H1 (cell line): ENCODE measurements at regions not wholly inside any gene's neighbourhood (a gene's known extent, or its start where the extent isn't known, plus 50 kb on each side); places are given as distances from the start of the nearest gene placed in this dataset.

Experiments used
- CTCF ChIA-PET: fragments of 300-600 bp; sonication (Branson Sonifier 250); formaldehyde crosslinking; loops from one replicate; lab custom pipeline; 2021; ENCODE audit not compliant: partially characterized antibody; lab: Charles Lee
- POLR2A ChIA-PET: fragments of 300-600 bp; sonication (Branson Sonifier 250); formaldehyde crosslinking; loops from one replicate; lab custom pipeline; 2021; ENCODE audit warnings: inconsistent platforms; ENCODE audit not compliant: partially characterized antibody; lab: Charles Lee
- DNase-seq, 2 experiments: peaks; one replicate each; pipeline versions ENCODE4 v3.0.0 to v3.0.0-alpha.2; 2010 to 2022; ENCODE audit warnings: low spot score in 2 of 2, low read depth in 1 of 2, mixed read lengths in 1 of 2
- FAIRE-seq: peaks from 2 replicates; lab custom pipeline; 2011; peaks lifted over from hg19 to GRCh38; lab: Jason Lieb, UNC
- H2AFZ ChIP-seq: 2 replicates; pipeline ENCODE4 v1.8.1; 2012; ENCODE audit warnings: low read length, inconsistent platforms
- H2AK5ac ChIP-seq: 2 replicates; pipeline ENCODE4 v1.6.1; 2013; ENCODE audit warnings: low read depth, low read length
- H2BK120ac ChIP-seq: replicated peaks from 2 replicates; pipeline ENCODE3; 2013; ENCODE audit warnings: low read depth, low read length, inconsistent platforms
- H2BK12ac ChIP-seq: 2 replicates; pipeline ENCODE4 v1.6.1; 2013; ENCODE audit warnings: low read depth, low read length
- H2BK15ac ChIP-seq: 2 replicates; pipeline ENCODE4 v1.6.1; 2013; ENCODE audit warnings: low read length
- H2BK20ac ChIP-seq: 2 replicates; pipeline ENCODE4 v1.6.1; 2013; ENCODE audit warnings: low read length
- H2BK5ac ChIP-seq: 2 replicates; pipeline ENCODE4 v1.6.1; 2013; ENCODE audit warnings: low read depth, low read length
- H3K14ac ChIP-seq: 2 replicates; pipeline ENCODE4 v1.6.1; 2013; ENCODE audit warnings: inconsistent platforms; ENCODE audit not compliant: insufficient read length
- H3K18ac ChIP-seq: 2 replicates; pipeline ENCODE4 v1.6.1; 2013; ENCODE audit warnings: low read length; ENCODE audit errors: extremely low read depth
- H3K23ac ChIP-seq: 2 replicates; pipeline ENCODE4 v1.6.1; 2013; ENCODE audit warnings: inconsistent platforms; ENCODE audit not compliant: insufficient read length
- H3K23me2 ChIP-seq: 2 replicates; pipeline ENCODE4 v1.6.1; 2013; ENCODE audit warnings: low read depth, low read length
- H3K27ac ChIP-seq: 2 replicates; pipeline ENCODE4 v1.6.1; 2011; ENCODE audit warnings: low read depth, low read length, inconsistent platforms
- H3K27me3 ChIP-seq, 4 experiments: replicated peaks in 1 of 4; 1 replicate in 1 of 4; 2 replicates in 3 of 4; pipeline versions ENCODE4 v1.6.1 to v1.8.1; 2011 to 2013; ENCODE audit warnings: low read length in 3 of 4, mild to moderate bottlenecking in 3 of 4, inconsistent platforms in 2 of 4, mixed read lengths in 2 of 4, moderate library complexity in 1 of 4; ENCODE audit not compliant: control insufficient read depth in 3 of 4, insufficient read depth in 3 of 4; ENCODE audit errors: extremely low read depth in 1 of 4
- H3K36me3 ChIP-seq, 4 experiments: 2 replicates each; pipeline versions ENCODE4 v1.6.1 to v1.8.1; 2011 to 2013; ENCODE audit warnings: mild to moderate bottlenecking in 4 of 4, low read length in 3 of 4, moderate library complexity in 2 of 4, control low read depth in 1 of 4, inconsistent platforms in 1 of 4; ENCODE audit not compliant: insufficient read depth in 4 of 4, control insufficient read depth in 2 of 4
- H3K4ac ChIP-seq: replicated peaks from 2 replicates; pipeline ENCODE3; 2013; ENCODE audit warnings: low read length, low read depth, mixed read lengths, inconsistent platforms; ENCODE audit not compliant: insufficient read length
- H3K4me1 ChIP-seq, 4 experiments: replicated peaks in 1 of 4; 1 replicate in 1 of 4; 2 replicates in 3 of 4; pipeline versions ENCODE4 v1.6.1 to v1.8.1; 2011 to 2013; ENCODE audit warnings: low read length in 3 of 4, inconsistent platforms in 2 of 4, mixed read lengths in 1 of 4; ENCODE audit not compliant: insufficient read depth in 4 of 4, control insufficient read depth in 3 of 4
- H3K4me2 ChIP-seq, 2 experiments: 2 replicates each; pipeline versions ENCODE4 v1.6.1 to v1.8.1; 2011 to 2013; ENCODE audit warnings: low read depth in 2 of 2, low read length in 2 of 2, control low read depth in 1 of 2, inconsistent platforms in 1 of 2, mild to moderate bottlenecking in 1 of 2; ENCODE audit not compliant: insufficient read depth in 1 of 2
- H3K4me3 ChIP-seq, 4 experiments: fragments of 200-600, 300-600 bp in 1 of 4; sonication (generic), shearing (Covaris generic), sonication (Bioruptor Twin) in 1 of 4; 2 replicates each; pipeline versions ENCODE4 v1.5.1 to v1.8.1; 2011 to 2016; ENCODE audit warnings: low read length in 4 of 4, low read depth in 3 of 4, control low read depth in 2 of 4, inconsistent platforms in 2 of 4, mild to moderate bottlenecking in 2 of 4, mixed read lengths in 1 of 4, moderate library complexity in 1 of 4; ENCODE audit not compliant: insufficient read depth in 2 of 4; ENCODE audit errors: extremely low read depth in 1 of 4
- H3K56ac ChIP-seq: replicated peaks from 2 replicates; pipeline ENCODE3; 2013; ENCODE audit warnings: low read depth, mild to moderate bottlenecking, mixed read lengths, low read length, inconsistent platforms; ENCODE audit not compliant: insufficient read length
- H3K79me1 ChIP-seq: 2 replicates; pipeline ENCODE4 v1.6.1; 2013; ENCODE audit warnings: low read depth, low read length, control low read depth
- H3K79me2 ChIP-seq, 2 experiments: 2 replicates each; pipeline versions ENCODE4 v1.6.1 to v1.8.1; 2012 to 2013; ENCODE audit warnings: low read length in 2 of 2, mild to moderate bottlenecking in 2 of 2, inconsistent platforms in 1 of 2; ENCODE audit not compliant: insufficient read depth in 2 of 2, control insufficient read depth in 1 of 2
- H3K9ac ChIP-seq, 4 experiments: replicated peaks in 1 of 4; 1 replicate in 1 of 4; 2 replicates in 3 of 4; pipeline versions ENCODE4 v1.6.1 to v1.8.1; 2011 to 2013; ENCODE audit warnings: low read depth in 3 of 4, low read length in 3 of 4, control low read depth in 2 of 4, mild to moderate bottlenecking in 2 of 4, moderate library complexity in 2 of 4, inconsistent platforms in 1 of 4; ENCODE audit errors: extremely low read depth in 1 of 4
- H3K9me3 ChIP-seq, 2 experiments: 2 replicates each; pipeline versions ENCODE4 v1.6.1 to v1.8.1; 2012 to 2013; ENCODE audit warnings: mild to moderate bottlenecking in 2 of 2, moderate library complexity in 2 of 2, control low read depth in 1 of 2, inconsistent platforms in 1 of 2, low read depth in 1 of 2, low read length in 1 of 2, mixed read lengths in 1 of 2; ENCODE audit not compliant: insufficient read depth in 2 of 2
- H4K20me1 ChIP-seq, 2 experiments: replicated peaks in 1 of 2; 2 replicates each; pipeline versions ENCODE3 to v1.8.1; 2011 to 2013; ENCODE audit warnings: inconsistent platforms in 2 of 2, low read length in 2 of 2, mild to moderate bottlenecking in 1 of 2; ENCODE audit not compliant: insufficient read depth in 2 of 2, control insufficient read depth in 1 of 2
- H4K5ac ChIP-seq: 2 replicates; pipeline ENCODE4 v1.6.1; 2013; ENCODE audit warnings: low read length, low read depth, mixed read lengths, inconsistent platforms; ENCODE audit not compliant: insufficient read length
- H4K8ac ChIP-seq: 2 replicates; pipeline ENCODE4 v1.8.0; 2013; ENCODE audit warnings: mild to moderate bottlenecking, moderate library complexity, low read length, inconsistent platforms; ENCODE audit not compliant: insufficient read depth; ENCODE audit errors: extremely low read depth
- H4K91ac ChIP-seq: replicated peaks from 2 replicates; pipeline ENCODE3; 2013; ENCODE audit warnings: low read length, mixed read lengths, inconsistent platforms; ENCODE audit not compliant: insufficient read length
- ASH2L ChIP-seq: fragments of 200-600, 300-600 bp; sonication (generic); IDR thresholded peaks from one replicate; pipeline ENCODE4 v1.7.1; 2017; ENCODE audit warnings: low read length
- CHD1 ChIP-seq: IDR thresholded peaks from 2 replicates; pipeline ENCODE4 v1.6.1; 2012; ENCODE audit warnings: low read depth, low read length, improper control_type of control experiment
- CHD2 ChIP-seq: IDR thresholded peaks from 2 replicates; pipeline ENCODE4 v1.6.1; 2012; ENCODE audit warnings: low read length, improper control_type of control experiment
- GTF2F1 ChIP-seq: IDR thresholded peaks from 2 replicates; pipeline ENCODE4 v1.6.1; 2012; ENCODE audit warnings: low read depth, low read length, improper control_type of control experiment, borderline replicate concordance
- HDAC6 ChIP-seq: IDR thresholded peaks from one replicate; pipeline ENCODE4 v1.7.1; 2012; ENCODE audit warnings: low read depth, mild to moderate bottlenecking, inconsistent platforms, low read length, moderate library complexity
- JUND ChIP-seq: IDR thresholded peaks from 2 replicates; pipeline ENCODE4 v1.6.1; 2011; ENCODE audit warnings: mild to moderate bottlenecking, improper control_type of control experiment, low read length
- NANOG ChIP-seq: IDR thresholded peaks from 2 replicates; pipeline ENCODE4 v1.6.1; 2011; ENCODE audit warnings: low read length, low read depth, mild to moderate bottlenecking, inconsistent platforms; ENCODE audit not compliant: insufficient read depth, poor library complexity, severe bottlenecking
- POLR2AphosphoS5 ChIP-seq: IDR thresholded peaks from 2 replicates; pipeline ENCODE4 v1.6.1; 2011; ENCODE audit warnings: low read depth, low read length
- SIN3A ChIP-seq, 2 experiments: IDR thresholded peaks in 1 of 2; conservative IDR thresholded peaks in 1 of 2; 2 replicates each; pipeline ENCODE4 v1.6.1; 2011 to 2012; ENCODE audit warnings: low read length in 2 of 2, improper control_type of control experiment in 1 of 2, low read depth in 1 of 2, mild to moderate bottlenecking in 1 of 2
- SIX5 ChIP-seq: IDR thresholded peaks from 2 replicates; pipeline ENCODE4 v1.6.1; 2011; ENCODE audit warnings: mild to moderate bottlenecking, low read depth, low read length
- TEAD4 ChIP-seq: IDR thresholded peaks from 2 replicates; pipeline ENCODE4 v1.6.1; 2012; ENCODE audit warnings: low read depth, low read length, inconsistent platforms, mixed read lengths
- TF ChIP-seq, protein P1 (sequence below): IDR thresholded peaks from 2 replicates; pipeline ENCODE4 v1.6.1; 2012; ENCODE audit warnings: low read length, inconsistent platforms

DNA sequence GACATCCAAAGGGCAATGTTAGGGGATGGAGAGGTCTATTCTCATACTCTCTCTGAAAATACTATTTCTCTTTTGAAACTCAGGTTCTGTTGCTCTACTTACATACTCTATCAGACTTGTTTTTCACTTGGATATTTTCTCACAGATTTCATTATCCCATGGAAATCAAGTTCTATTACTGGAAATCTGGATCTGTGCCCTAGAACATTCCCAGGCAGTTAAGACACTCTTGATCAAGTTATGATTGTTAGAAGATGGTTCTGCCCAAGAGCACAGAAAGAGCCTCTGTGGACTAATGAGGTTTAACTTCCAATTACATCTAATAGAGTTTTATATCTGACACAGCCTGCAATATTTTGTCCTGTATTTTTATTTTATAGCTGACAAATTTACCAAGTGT is 591.0 kb upstream of the ATP2B1 start:
- Histone ChIP-seq H3K56ac (no peak overlapping the region), H3K79me1 (no peaks in the 10 kb centered on the region), H3K27me3 (no peaks in the 10 kb centered on the region), H3K4me1 (no peaks in the 10 kb centered on the region), H2BK120ac (no peak overlapping the region), H2AFZ (no peak overlapping the region), H4K20me1 (no peaks in the 10 kb centered on the region), H3K4me2 (no peak overlapping the region), H3K36me3 (no peaks in the 10 kb centered on the region), H4K91ac (no peak overlapping the region), H3K79me2 (no peaks in the 10 kb centered on the region), H2BK15ac (no peak overlapping the region), H4K5ac (no peak overlapping the region), H3K14ac (no peak overlapping the region), H2AK5ac (no peak overlapping the region), H3K4me3 (no peak overlapping the region), H3K9ac (no peak overlapping the region), H2BK12ac (no peak overlapping the region), H3K23ac (no peak overlapping the region), H3K23me2 (no peaks in the 10 kb centered on the region; the same call in 1 of the 2 replicates), H2BK20ac (no peak overlapping the region), H3K27ac (no peak overlapping the region), H3K9me3 (no peaks in the 10 kb centered on the region; a peak in 1 of 4 replicates), H2BK5ac (no peak overlapping the region), H3K18ac (no peak overlapping the region), H4K8ac (no peak overlapping the region), H3K4ac (no peak overlapping the region)
- CTCF ChIA-PET, result no interaction called here
- POLR2A ChIA-PET, result interaction anchor here (0.6 kb wide), 1 partner anchor 55 kb away, joined by 4 read pairs; no protein-coding TSS in a partner anchor
- TF ChIP-seq HDAC6 (no peak), CHD2 (no peak), GTF2F1 (no peak), POLR2AphosphoS5 (no peak), TEAD4 (no peak), CHD1 (no peak), ASH2L (no peak), JUND (no peak), NANOG (no peak), SIX5 (no peak), SIN3A (conservative IDR thresholded peaks at IDR 0.05 in 1 of 2, IDR thresholded peaks at IDR 0.05 in 1 of 2; ENCODE audit: low read depth in 1 of 2, low read length in 2 of 2) (no peak)
- TF ChIP-seq, protein P1, sequence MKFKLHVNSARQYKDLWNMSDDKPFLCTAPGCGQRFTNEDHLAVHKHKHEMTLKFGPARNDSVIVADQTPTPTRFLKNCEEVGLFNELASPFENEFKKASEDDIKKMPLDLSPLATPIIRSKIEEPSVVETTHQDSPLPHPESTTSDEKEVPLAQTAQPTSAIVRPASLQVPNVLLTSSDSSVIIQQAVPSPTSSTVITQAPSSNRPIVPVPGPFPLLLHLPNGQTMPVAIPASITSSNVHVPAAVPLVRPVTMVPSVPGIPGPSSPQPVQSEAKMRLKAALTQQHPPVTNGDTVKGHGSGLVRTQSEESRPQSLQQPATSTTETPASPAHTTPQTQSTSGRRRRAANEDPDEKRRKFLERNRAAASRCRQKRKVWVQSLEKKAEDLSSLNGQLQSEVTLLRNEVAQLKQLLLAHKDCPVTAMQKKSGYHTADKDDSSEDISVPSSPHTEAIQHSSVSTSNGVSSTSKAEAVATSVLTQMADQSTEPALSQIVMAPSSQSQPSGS, result no peak
- FAIRE-seq (no peak), DNase-seq (no peak)
